H1 (cell line): ENCODE measurements at regions not wholly inside any gene's neighbourhood (a gene's known extent, or its start where the extent isn't known, plus 50 kb on each side); places are given as distances from the start of the nearest gene placed in this dataset.

Experiments used
- CHD2 ChIP-seq: IDR thresholded peaks from 2 replicates; pipeline ENCODE4 v1.6.1; 2012; ENCODE audit warnings: low read length, improper control_type of control experiment
- EGR1 ChIP-seq: IDR thresholded peaks from 2 replicates; pipeline ENCODE4 v1.6.1; 2011; ENCODE audit warnings: low read depth, low read length, borderline replicate concordance
- EZH2 ChIP-seq: fragments of 200-600 bp; sonication (generic); IDR thresholded peaks from 2 replicates; pipeline ENCODE4 v1.7.1; 2012; ENCODE audit warnings: low read depth, mild to moderate bottlenecking, moderate library complexity, low read length, inconsistent platforms; ENCODE audit not compliant: severe bottlenecking
- PHF8 ChIP-seq: fragments of 200-600 bp; sonication (generic); conservative IDR thresholded peaks from 2 replicates; pipeline ENCODE4 v1.7.1; 2012; ENCODE audit warnings: low read depth, mild to moderate bottlenecking, inconsistent platforms, low read length, moderate library complexity
- POLR2A ChIP-seq, 2 experiments: IDR thresholded peaks; 1 replicate in 1 of 2; 2 replicates in 1 of 2; pipeline ENCODE4 v1.6.1; 2011; ENCODE audit warnings: low read depth in 2 of 2, low read length in 2 of 2, mild to moderate bottlenecking in 2 of 2; ENCODE audit errors: control extremely low read depth in 1 of 2
- SP2 ChIP-seq: IDR thresholded peaks from 2 replicates; pipeline ENCODE4 v1.6.1; 2012; ENCODE audit warnings: mild to moderate bottlenecking, low read length, inconsistent platforms
- TAF1 ChIP-seq: IDR thresholded peaks from 2 replicates; pipeline ENCODE4 v1.6.1; 2011; ENCODE audit warnings: mild to moderate bottlenecking, low read depth, low read length
- TBP ChIP-seq: IDR thresholded peaks from 2 replicates; pipeline ENCODE4 v1.6.1; 2011; ENCODE audit warnings: low read depth, low read length, improper control_type of control experiment
- YY1 ChIP-seq: IDR thresholded peaks from 2 replicates; pipeline ENCODE4 v1.6.1; 2011; ENCODE audit warnings: low read depth, mild to moderate bottlenecking, low read length
- ZNF274 ChIP-seq: IDR thresholded peaks from 2 replicates; pipeline ENCODE4 v1.7.0; 2012; ENCODE audit warnings: low read length, borderline replicate concordance; ENCODE audit errors: extremely low read depth
- TF ChIP-seq, protein P1 (sequence below), 3 experiments: IDR thresholded peaks; 1 replicate in 2 of 3; 2 replicates in 1 of 3; pipeline versions ENCODE4 v1.5.1 to v1.6.1; 2011; ENCODE audit warnings: low read length in 3 of 3, mild to moderate bottlenecking in 3 of 3, inconsistent platforms in 2 of 3, low read depth in 1 of 3, moderate library complexity in 1 of 3; ENCODE audit not compliant: insufficient read depth in 1 of 3; ENCODE audit errors: control extremely low read depth in 1 of 3
- TF ChIP-seq, protein P2 (sequence below): IDR thresholded peaks from 2 replicates; pipeline ENCODE4 v1.6.1; 2011; ENCODE audit warnings: low read depth, mild to moderate bottlenecking, low read length; ENCODE audit not compliant: insufficient read depth

DNA sequence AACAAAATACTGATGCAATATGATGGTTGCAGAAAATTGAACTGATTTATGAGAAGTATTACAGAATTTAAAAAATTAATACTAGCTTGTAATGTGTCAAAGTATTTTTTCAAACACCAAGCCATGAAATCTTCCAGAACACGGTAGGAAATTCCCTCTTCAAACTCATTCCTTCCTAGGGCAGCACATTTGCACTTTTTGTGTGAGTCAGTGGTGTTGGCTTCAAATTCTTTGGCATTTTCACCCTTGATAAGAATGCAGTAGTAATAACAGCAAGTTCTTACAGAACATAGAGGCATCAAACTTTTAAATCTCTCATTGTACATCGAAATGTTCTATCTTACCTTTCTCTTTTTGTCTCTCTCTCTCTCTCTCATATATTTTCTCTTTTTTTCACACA is 191.8 kb downstream of the CGGBP1 start:
- TF ChIP-seq, protein P1, sequence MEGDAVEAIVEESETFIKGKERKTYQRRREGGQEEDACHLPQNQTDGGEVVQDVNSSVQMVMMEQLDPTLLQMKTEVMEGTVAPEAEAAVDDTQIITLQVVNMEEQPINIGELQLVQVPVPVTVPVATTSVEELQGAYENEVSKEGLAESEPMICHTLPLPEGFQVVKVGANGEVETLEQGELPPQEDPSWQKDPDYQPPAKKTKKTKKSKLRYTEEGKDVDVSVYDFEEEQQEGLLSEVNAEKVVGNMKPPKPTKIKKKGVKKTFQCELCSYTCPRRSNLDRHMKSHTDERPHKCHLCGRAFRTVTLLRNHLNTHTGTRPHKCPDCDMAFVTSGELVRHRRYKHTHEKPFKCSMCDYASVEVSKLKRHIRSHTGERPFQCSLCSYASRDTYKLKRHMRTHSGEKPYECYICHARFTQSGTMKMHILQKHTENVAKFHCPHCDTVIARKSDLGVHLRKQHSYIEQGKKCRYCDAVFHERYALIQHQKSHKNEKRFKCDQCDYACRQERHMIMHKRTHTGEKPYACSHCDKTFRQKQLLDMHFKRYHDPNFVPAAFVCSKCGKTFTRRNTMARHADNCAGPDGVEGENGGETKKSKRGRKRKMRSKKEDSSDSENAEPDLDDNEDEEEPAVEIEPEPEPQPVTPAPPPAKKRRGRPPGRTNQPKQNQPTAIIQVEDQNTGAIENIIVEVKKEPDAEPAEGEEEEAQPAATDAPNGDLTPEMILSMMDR (IDR thresholded peaks at IDR 0.05; ENCODE audit: control extremely low read depth in 1 of 3, insufficient read depth in 1 of 3, low read depth in 1 of 3, low read length in 3 of 3), result no peak
- TF ChIP-seq, protein P2, sequence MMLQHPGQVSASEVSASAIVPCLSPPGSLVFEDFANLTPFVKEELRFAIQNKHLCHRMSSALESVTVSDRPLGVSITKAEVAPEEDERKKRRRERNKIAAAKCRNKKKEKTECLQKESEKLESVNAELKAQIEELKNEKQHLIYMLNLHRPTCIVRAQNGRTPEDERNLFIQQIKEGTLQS, result no peak
- TF ChIP-seq ZNF274, result no peak
- no peak for TF ChIP-seq EZH2
- no peak for TF ChIP-seq CHD2
- no peak for TF ChIP-seq YY1
- no peak for TF ChIP-seq EGR1
- no peak for TF ChIP-seq POLR2A (IDR thresholded peaks at IDR 0.05; ENCODE audit: control extremely low read depth in 1 of 2, low read depth in 2 of 2, low read length in 2 of 2)
- no peak for TF ChIP-seq TBP
- TF ChIP-seq SP2, result no peak
- no peak for TF ChIP-seq PHF8
- TF ChIP-seq TAF1, result no peak
